Transverse colon (tissue), 4 donors: ENCODE measurements at regions not wholly inside any gene's neighbourhood (a gene's known extent, or its start where the extent isn't known, plus 50 kb on each side); places are given as distances from the start of the nearest gene placed in this dataset.

Source experiments
- DNase-seq: peaks from one replicate; pipeline ENCODE4 v3.0.0-alpha.2; 2019
- H3K27ac ChIP-seq, 4 donors: fragments of 200-600 bp; sonication (generic); 2 replicates each; pipeline ENCODE4 v1.5.1; 2016 to 2018; ENCODE audit warnings: inconsistent platforms in 4 of 4
- H3K27me3 ChIP-seq: fragments of 200-600 bp; sonication (generic); 2 replicates; pipeline ENCODE4 v1.5.1; 2017; ENCODE audit warnings: inconsistent platforms
- H3K36me3 ChIP-seq, 4 donors: fragments of 200-600 bp; sonication (generic); 2 replicates each; pipeline ENCODE4 v1.5.1; 2017 to 2019; ENCODE audit warnings: inconsistent platforms in 4 of 4
- H3K4me1 ChIP-seq, 4 donors: fragments of 200-600 bp; sonication (generic); 2 replicates each; pipeline ENCODE4 v1.5.1; 2017 to 2020; ENCODE audit warnings: inconsistent platforms in 4 of 4
- H3K4me3 ChIP-seq, 4 donors: fragments of 200-600 bp; sonication (generic); 1 replicate in 1 of 4; 2 replicates in 3 of 4; pipeline versions ENCODE4 v1.5.1 to v1.6.1; 2017 to 2019; ENCODE audit warnings: inconsistent platforms in 4 of 4
- H3K9me3 ChIP-seq, 2 donors: fragments of 200-600 bp; sonication (generic); 2 replicates each; pipeline ENCODE4 v1.5.1; 2017 to 2019; ENCODE audit warnings: inconsistent platforms in 2 of 2
- CTCF ChIP-seq, 5 experiments: fragments of 200-600 bp in 3 of 5; fragments of 450-650 bp in 2 of 5; sonication (generic) in 3 of 5; IDR thresholded peaks; 1 replicate in 2 of 5; 2 replicates in 3 of 5; pipeline ENCODE4 v1.5.1; 2016 to 2017; ENCODE audit warnings: antibody characterized with exemption in 5 of 5, inconsistent platforms in 3 of 5, mild to moderate bottlenecking in 2 of 5, moderate library complexity in 1 of 5
- EP300 ChIP-seq: sonication (generic); formaldehyde crosslinking; IDR thresholded peaks from one replicate; pipeline ENCODE4 v1.6.1; 2017; ENCODE audit warnings: antibody characterized with exemption, low read depth
- POLR2A ChIP-seq: fragments of 450-650 bp; IDR thresholded peaks from one replicate; pipeline ENCODE4 v1.6.1; 2016; ENCODE audit warnings: antibody characterized with exemption, mild to moderate bottlenecking, moderate library complexity
- POLR2AphosphoS5 ChIP-seq, 3 donors: sonication (generic); formaldehyde crosslinking; IDR thresholded peaks; one replicate each; pipeline ENCODE4 v1.6.1; 2016; ENCODE audit warnings: antibody characterized with exemption in 3 of 3
- WGBS, 2 donors: methylation state at CpG; one replicate each; pipeline ENCODE4 v1.1.5; 2018; ENCODE audit warnings: low coverage in 1 of 2; 5-methylcytosine and 5-hydroxymethylcytosine counted together
- in situ Hi-C, 4 donors: fragments of 200-750 bp; cut with MboI; loops; one replicate each; pipeline versions ENCODE4 v1.15.0 to v1.15.1; 2017; ENCODE audit warnings: low sequenced_read_pairs in 3 of 4, low pct_ligation_motif_present in 1 of 4, low pct_unique_long_range_greater_than_20kb in 1 of 4
- intact Hi-C: fragments of 100-400 bp; cut with DNase I; formaldehyde crosslinking; loops from one replicate; pipeline ENCODE4 v1.15.1; 2023; ENCODE audit warnings: low total_unique reads

- H3K4me3 ChIP-seq: no peak overlapping the region
- intact Hi-C loops (no loop called here), in situ Hi-C loops (no loop called here)
- no peak overlapping the region for H3K27ac ChIP-seq
- WGBS, 2 donors: 81 to 84% methylated on average over 3 to 8 of the region's 8 CpGs
- H3K9me3 ChIP-seq: no peaks in the 10 kb centered on the region
- DNase-seq: no peak
- peaks cover 0 to 21% (median 18%) of the 10 kb centered on the region in 4 donors for H3K4me1 ChIP-seq
- H3K27me3 ChIP-seq: peaks cover 54% of the 10 kb centered on the region
- no peaks in the 10 kb centered on the region for H3K36me3 ChIP-seq
- no peak for TF ChIP-seq EP300
- TF ChIP-seq CTCF (IDR thresholded peaks at IDR 0.05): no peak
- TF ChIP-seq POLR2AphosphoS5 (IDR thresholded peaks at IDR 0.05): no peak
- no peak for TF ChIP-seq POLR2A
These were observed 133.4 kb downstream of the SPAG6 start for GRCh38 chr10:22478555-22479334.

GRCh38 chr10:22479419-22479818 is 134.1 kb downstream of the SPAG6 start:
- H3K36me3 ChIP-seq: no peaks in the 10 kb centered on the region
- H3K9me3 ChIP-seq: no peaks in the 10 kb centered on the region
- intact Hi-C loops (no loop called here), in situ Hi-C loops (no loop called here)
- TF ChIP-seq CTCF (IDR thresholded peaks at IDR 0.05) (no peak), POLR2A (no peak), POLR2AphosphoS5 (IDR thresholded peaks at IDR 0.05) (no peak), EP300 (no peak)
- WGBS, 2 donors: 46 to 64% methylated on average over 2 to 4 of the region's 4 CpGs
- peaks cover 0 to 21% (median 18%) of the 10 kb centered on the region in 4 donors for H3K4me1 ChIP-seq
- no peak for DNase-seq
- H3K27ac ChIP-seq: no peak overlapping the region
- peaks cover 47% of the 10 kb centered on the region for H3K27me3 ChIP-seq
- no peak overlapping the region for H3K4me3 ChIP-seq

DNA sequence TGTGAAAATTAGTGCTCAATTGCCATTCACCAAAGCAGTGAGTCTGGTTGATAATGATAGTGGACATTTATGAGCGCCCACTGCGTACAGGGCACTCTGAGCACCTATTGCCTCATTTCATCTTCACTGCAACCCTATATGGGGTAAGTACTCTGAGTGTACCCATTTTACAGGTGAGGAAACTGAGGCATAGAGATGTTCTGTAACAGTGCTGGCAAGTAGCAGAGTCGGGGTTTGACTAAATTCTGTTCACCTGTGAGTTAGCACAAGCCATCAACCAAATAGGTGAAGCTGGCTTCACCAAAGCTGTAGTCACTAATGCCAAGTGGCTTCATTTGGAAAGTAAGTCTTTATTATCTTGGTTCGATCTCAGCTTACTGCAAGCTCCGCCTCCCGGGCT is 135.8 kb downstream of the SPAG6 start:
- no peak overlapping the region for H3K27ac ChIP-seq
- H3K4me1 ChIP-seq: peaks cover 0 to 13% (median 11%) of the 10 kb centered on the region in 4 donors
- no peaks in the 10 kb centered on the region for H3K36me3 ChIP-seq
- DNase-seq: no peak
- intact Hi-C loops: no loop called here
- 87 to 98% methylated on average over 4 to 6 of the region's 6 CpGs for WGBS, 2 donors
- no peaks in the 10 kb centered on the region for H3K9me3 ChIP-seq
- H3K4me3 ChIP-seq: no peak overlapping the region
- in situ Hi-C loops: no loop called here
- TF ChIP-seq CTCF (IDR thresholded peaks at IDR 0.05) (no peak), POLR2AphosphoS5 (IDR thresholded peaks at IDR 0.05) (no peak), EP300 (no peak), POLR2A (no peak)
- peaks cover 30% of the 10 kb centered on the region for H3K27me3 ChIP-seq

GRCh38 chr10:22481687-22482539 is 136.6 kb downstream of the SPAG6 start:
- Histone ChIP-seq H3K27me3 (peaks cover 22% of the 10 kb centered on the region), H3K4me3 (no peak overlapping the region), H3K4me1 (peaks cover 0 to 5% (median 2%) of the 10 kb centered on the region in 4 donors), H3K27ac (no peak overlapping the region), H3K9me3 (no peaks in the 10 kb centered on the region), H3K36me3 (no peaks in the 10 kb centered on the region)
- TF ChIP-seq POLR2A (no peak), EP300 (no peak), CTCF (IDR thresholded peaks at IDR 0.05) (no peak), POLR2AphosphoS5 (IDR thresholded peaks at IDR 0.05) (no peak)
- no peak for DNase-seq
- in situ Hi-C loops (no loop called here), intact Hi-C loops (no loop called here)
- WGBS, 2 donors: 63 to 78% methylated on average over 4 to 5 of the region's 5 CpGs
